GM21576 (cell line): ENCODE measurements at regions not wholly inside any gene's neighbourhood (a gene's known extent, or its start where the extent isn't known, plus 50 kb on each side); places are given as distances from the start of the nearest gene placed in this dataset.
A peak's percentile ranks its signal among the peaks of the same experiment; 100 is the strongest.
"Not testable (repeated sequence)": the region's sequence is repeated elsewhere in the genome, so short reads cannot be mapped to it uniquely, and the experiment has no call there.

Experiments used
- ATAC-seq: cut with Tn5 transposase; IDR thresholded peaks from one replicate; pipeline ENCODE4 v1.9.1; 2021; ENCODE audit warnings: mild to moderate bottlenecking, moderate library complexity; ENCODE audit not compliant: unreplicated experiment

DNA sequence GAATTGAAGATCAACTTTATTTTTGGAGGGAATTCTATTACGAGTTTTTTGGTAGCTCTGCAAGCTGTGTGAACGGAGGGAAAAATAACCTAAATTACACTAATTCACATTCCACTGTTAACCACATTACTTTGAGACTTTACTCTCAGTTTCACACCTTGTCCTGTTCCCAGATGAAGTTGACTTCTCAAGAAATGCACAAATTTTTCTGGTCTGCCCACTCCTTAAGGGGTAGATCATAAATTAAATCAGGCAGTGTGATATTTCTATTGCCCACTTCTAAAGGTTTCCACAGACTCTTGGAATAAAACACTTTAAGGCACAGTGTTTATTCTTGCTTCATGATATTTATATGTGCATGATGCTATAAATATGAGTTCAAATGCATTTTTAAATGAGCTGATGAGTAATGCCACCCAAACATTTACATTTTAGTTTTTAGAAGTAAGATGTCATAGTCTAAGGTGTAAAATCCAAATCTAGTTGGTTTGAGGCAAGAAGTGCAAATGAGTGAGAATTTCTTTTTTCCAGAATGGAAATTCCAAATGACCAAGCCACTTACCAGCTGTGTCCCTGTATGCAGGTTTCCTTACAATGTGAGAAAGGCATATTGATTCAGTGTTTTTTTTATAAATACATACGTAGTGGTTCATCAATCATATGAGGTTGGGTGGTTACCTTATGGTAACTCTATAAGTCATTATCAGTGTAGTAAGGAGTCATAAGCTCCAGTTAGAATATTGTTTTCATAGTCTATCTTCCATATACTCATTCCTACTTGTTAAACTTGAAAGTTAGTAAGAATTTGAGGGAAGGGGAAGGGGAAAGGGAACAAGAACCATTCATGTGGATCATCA, 437.7 kb upstream of the MEF2C start:
- ATAC-seq = no peak

DNA sequence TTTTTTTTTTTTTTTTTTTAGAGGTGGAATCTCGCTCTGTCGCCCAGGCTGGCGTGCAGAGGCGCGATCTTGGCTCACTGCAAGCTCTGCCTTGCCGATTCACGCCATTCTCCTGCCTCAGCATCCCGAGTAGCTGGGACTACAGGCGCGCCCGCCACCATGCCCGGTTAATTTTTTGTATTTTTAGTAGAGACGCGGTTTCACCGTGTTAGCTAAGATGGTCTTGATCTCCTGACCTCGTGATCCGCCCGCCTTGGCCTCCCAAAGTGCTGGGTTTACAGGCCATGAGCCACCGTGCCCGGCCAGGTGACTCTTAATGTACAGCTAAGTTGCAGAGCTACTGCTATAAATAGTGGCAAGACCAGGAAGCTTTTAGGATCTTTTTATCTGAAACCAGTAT, 434.9 kb upstream of the MEF2C start:
- ATAC-seq = not testable (repeated sequence)

DNA sequence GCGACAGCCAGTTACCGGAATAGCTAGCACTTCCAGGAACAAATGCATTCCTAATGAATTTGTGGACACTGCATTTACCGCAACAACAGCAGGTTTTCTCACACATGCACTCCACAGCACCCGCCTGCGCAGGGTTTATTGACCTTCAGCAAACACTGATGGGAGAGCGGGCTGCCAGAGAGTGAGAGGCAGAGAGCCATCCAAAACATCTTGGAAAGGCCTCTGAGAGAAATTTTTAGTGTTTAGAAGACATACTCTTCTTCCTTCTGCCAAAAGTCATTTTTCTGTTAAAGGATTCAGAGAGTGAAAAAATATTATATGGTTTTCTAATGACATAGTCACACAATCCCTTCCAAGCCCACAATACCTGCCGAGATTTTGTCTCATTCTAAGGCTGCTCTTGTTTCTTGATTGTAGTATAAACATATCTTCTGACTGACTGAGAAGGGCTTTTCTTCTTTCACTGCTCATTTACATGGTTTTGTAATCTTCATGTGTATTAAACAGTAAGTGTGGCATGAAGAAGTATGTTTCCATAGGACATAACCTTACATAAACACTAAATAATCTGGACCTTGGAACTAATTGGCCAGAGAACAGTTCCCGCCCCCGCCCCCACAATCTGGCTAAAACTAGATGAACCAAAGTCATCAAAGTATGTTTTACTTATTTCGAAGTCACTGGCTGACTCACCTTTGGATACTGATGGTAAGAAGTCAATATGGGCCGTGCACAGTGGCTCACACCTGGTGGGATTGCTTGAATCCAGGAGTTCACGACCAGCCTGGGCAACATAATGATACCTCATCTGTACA, 432.5 kb upstream of the MEF2C start:
- ATAC-seq = no peak

DNA sequence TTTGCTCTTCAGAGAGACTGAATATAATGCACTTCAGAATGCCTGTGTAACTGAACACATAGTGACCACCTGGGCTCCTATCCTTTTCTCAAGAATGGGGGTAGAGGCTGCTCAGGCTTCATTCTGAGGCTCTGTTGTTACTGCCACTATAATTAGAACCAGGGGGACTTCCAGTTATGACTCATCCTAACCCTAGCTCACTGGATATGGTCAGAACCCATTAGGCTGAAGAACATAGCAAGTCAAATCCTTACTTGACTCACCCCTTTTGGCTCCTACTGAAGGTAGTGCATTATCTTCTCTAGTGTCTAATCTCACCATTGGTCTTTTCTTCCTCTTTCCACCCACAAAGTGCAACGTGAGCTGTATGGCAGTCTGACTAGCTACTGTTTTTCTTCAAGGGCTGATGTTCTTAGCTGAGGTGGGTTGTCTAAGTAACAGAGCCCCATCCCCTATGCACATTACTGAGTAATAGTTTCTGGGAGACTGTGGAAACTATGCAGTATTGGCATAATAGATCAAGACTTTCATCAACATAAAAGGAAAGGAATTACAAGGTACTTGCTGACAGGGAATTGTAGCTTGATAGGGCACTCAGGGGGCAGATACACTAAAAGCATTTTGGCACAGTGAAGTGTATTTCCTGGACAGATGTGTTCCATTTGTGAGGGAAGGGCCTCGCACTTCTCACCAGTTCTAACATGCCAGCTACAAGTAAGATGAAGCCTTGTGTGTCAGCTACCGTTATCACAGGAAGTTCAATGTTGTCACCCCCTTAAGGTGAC, 431.0 kb upstream of the MEF2C start:
- peak; percentile 95 for ATAC-seq

DNA sequence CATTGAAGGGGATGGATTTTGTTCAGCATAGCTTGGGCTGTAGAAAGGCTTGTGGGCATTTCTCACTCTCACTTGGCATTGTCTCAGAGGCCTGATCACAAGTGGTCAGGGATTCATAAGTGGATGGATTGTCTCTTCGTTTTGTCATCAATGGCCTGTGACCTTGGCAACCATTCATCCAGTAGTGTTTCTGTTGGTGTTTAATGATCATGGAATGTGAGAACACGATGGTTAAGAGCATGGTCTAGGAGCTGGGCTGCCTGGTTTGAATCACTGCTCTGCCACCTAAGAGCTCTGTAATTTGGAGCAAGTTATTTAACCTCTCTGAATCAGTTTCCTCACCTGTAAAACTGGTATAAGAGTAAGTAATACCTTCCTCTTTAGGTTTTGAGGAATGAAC, 430.1 kb upstream of the MEF2C start:
- no peak for ATAC-seq

DNA sequence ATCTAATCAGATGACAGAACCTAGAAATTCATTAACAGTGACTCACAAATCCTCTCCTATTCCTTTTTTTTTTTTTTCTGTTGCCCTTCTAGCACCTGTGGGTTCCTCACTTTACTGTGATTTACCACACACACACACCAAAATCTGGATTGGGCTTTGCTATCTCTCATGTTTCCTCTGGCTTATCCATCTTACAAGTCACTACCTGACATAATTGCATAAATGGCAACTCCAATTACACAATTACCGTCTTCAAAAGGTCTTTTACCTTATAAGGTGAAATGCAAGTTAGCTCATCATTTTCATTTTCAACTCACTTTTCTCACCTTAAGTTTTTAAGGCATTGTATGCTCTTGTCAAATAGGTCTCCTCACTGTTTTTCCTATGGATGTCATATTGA, 426.3 kb upstream of the MEF2C start:
- ATAC-seq = no peak

DNA sequence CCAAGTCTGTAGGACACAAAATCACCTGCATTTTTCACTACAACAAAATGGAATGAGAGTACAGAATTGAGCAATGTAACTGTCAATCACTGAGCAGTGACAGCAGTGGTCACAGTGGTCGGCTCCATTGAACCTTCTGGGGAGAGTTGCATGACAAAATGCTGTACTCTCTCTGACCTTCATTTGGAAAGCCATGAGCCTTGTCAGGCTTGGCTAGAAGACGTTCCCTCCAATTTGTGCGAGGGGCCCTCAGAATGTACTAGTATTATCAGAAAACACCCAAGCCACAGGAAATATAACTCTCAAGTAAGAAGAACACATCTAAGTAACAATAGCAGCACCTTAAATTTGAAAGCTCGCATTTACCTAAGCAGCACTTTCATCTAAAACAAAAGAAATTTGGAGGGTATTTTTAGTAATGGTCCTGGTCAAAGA, 425.6 kb upstream of the MEF2C start:
- peak; percentile 91 for ATAC-seq

- ATAC-seq = no peak
Measured at GRCh38 chr5:89307972-89308371, 425.0 kb upstream of the MEF2C start.

GRCh38 chr5:89307141-89307540, 424.2 kb upstream of the MEF2C start:
- ATAC-seq = not testable (repeated sequence)

GRCh38 chr5:89303033-89303480, 420.1 kb upstream of the MEF2C start:
- ATAC-seq = peak; percentile 54

GRCh38 chr5:89302102-89302891, 419.3 kb upstream of the MEF2C start:
- no peak for ATAC-seq

DNA sequence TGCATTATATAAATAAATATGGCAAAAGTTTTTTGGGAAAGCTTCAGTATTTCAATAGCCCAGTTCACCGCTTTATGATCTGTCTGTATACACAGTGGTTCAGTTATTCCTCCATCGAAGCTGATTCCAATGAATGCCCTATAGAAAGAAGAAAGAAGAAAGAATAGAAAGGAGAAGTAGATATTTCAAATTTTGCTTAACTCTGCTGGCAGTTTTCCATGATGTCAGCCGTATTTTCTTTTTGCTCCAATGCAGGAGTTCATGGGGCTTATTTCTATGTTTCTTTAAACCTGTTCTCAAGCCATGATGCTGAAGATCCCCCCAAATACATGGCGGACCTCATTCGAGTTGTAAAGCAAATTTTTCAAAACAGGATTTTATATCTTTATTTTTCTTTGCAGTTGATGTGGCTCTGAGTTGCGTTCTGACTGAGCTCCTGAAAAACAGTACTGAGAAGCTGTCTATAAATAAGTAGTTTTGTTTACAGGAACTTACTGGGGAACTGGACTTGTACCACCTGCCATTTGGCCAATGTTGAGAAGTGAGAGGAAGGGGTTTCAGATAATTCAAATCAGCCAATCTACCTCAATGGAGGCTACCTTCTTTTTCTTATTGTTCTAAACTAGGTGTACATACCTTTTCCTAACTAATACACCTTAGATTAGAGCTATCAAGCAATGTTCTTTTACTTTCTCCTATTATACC, 418.5 kb upstream of the MEF2C start:
- ATAC-seq = peak; percentile 88

GRCh38 chr5:89300426-89300970, 417.5 kb upstream of the MEF2C start:
- no peak for ATAC-seq

- ATAC-seq = no peak
Measured at GRCh38 chr5:89299998-89300397, 417.0 kb upstream of the MEF2C start.

DNA sequence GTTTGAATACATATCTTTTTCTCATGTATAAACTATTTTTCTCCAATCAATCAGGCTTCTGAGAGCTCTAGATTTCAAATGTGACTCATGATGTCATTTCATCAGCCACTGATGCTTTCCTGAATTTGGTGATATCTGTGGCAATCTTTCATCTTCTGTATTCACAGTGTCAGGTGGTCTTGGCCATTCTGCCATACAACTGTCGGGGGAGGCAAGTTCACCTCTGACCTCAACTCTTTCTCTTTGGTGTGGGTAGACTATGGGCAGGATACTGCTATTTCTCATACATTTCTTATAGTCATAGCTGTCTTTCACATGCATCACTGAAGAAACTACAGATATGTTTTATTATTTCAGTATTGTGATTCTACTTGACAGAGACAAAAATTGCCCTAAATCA, 414.1 kb upstream of the MEF2C start:
- ATAC-seq = no peak

- no peak for ATAC-seq
Measured at GRCh38 chr5:89293810-89294209, 410.8 kb upstream of the MEF2C start.

GRCh38 chr5:89292487-89292886, 409.5 kb upstream of the MEF2C start:
- ATAC-seq = no peak

DNA sequence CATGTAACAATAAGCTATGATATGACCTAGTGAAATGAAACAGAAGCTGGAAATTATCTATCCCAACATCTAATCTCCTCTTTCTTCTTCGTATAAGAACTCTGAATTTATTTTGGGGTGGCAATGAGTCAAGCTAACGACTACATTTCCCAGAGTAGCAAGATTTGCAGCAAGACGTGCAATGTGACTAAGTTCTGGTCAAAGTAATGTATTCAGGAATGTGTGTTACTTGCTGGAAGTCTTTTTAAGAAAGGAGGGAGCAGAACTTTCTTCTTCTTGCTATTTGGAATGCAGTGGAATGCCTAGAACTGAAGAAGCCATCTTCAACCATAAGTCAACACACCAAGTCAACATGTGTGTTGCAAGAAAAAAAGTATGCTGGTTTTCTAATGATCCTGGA, 406.6 kb upstream of the MEF2C start:
- no peak for ATAC-seq

DNA sequence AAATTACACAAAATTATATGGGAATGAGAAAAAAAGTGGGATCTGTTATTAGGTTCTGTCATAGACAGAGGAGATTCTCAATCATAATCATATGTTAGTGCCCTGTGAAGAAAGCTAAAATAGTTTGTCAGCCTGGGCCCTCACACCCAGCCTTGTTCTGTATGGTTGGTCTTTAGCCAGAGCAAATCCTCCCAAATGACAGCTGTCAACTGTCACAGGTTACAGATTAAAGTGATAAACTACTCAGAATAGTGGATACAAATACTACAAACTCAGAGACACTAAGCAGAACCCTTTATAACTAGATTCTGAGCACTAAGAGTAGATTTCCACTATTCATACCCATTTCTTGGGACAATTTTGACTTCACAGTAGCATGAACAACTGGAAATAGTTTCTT, 405.0 kb upstream of the MEF2C start:
- no peak for ATAC-seq
